HG03354 (cell line): ENCODE measurements at regions not wholly inside any gene's neighbourhood (a gene's known extent, or its start where the extent isn't known, plus 50 kb on each side); places are given as distances from the start of the nearest gene placed in this dataset.

Experiments
- ATAC-seq: cut with Tn5 transposase; IDR thresholded peaks from one replicate; pipeline ENCODE4 v1.9.1; 2021; ENCODE audit warnings: mild to moderate bottlenecking; ENCODE audit not compliant: unreplicated experiment, poor library complexity, severe bottlenecking

DNA sequence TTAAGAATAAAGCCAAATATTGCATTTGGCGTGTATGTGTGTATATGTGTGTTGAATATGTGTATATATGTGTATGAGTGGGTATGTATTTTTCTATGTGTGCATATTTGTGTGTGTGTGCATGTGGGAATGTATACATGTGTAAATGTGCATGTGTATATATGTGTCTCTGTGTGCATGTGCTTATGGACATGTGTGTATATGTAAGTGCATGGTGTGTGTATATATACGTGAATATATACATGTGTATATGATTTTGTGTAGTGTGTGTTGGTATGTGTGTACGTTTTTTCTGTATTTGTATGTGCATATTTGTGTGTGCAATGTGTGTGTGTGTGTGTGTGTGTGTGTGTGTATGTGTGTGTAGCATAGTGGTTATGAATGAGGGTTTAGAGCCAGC lies 1021.0 kb downstream of the AACS start:
- no peak for ATAC-seq

- no peak for ATAC-seq
These were observed 1022.5 kb downstream of the AACS start for GRCh38 chr12:126087692-126088091.

DNA sequence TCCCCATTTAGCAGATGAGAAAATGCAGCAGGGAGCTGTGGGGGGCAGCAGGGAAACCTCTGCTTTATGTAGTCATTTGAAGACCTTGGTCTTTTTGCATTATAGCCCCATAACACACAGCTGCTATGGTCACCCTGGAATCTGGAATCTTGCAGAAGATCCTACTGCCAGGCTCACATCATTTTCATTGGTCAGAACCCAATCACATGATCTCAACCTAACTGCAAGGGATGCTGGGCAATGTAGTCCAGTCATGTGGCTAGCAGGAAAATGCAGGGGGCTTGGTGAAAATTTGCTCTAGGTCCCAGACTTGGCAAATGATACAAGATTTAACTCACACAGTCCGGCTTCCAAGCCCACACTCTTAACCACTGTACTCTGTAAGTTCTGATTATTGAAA lies 1028.7 kb downstream of the AACS start:
- ATAC-seq, result no peak

- ATAC-seq, result no peak
These were observed 1030.7 kb downstream of the AACS start for GRCh38 chr12:126095748-126096510.

DNA sequence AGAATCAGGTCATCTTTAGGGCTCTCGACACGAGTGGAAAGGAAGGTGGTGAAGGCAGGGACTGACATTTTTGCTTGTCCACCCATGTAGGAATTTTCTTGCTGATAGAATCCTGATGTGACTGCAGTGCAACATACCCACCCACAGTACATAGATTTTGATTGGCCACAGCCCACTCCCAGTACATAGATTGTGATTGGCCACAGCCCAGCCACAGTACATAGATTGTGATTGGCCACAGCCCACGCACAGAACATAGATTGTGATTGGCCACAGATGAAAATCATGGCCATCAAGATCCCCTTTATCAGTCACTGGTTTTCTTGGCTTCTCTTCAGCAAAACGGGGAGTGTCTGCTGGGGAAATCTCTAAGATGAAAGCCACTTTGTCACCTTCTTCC lies 1041.5 kb downstream of the AACS start:
- ATAC-seq, result no peak

DNA sequence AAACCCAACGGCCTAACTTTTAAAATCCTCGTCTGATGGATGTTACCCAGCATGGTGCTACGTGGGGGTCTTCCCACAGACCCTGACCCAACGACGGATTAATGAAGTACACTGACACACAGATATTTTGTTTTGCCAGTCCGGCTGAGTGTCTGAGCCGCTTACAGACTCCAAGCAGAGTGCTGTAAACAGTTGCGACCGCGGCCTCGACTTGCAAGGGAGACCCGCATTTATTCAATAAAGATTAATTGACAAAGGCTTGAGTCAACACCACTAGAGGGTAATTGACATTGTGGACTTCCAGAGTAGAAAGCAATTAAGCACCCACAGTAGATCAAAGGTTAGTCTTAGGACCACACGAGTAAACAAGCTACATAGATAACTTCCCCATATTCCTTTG lies 1042.4 kb downstream of the AACS start:
- ATAC-seq, result no peak

GRCh38 chr12:126108247-126108646 lies 1043.0 kb downstream of the AACS start:
- no peak for ATAC-seq

GRCh38 chr12:126112141-126112540 lies 1046.9 kb downstream of the AACS start:
- no peak for ATAC-seq

DNA sequence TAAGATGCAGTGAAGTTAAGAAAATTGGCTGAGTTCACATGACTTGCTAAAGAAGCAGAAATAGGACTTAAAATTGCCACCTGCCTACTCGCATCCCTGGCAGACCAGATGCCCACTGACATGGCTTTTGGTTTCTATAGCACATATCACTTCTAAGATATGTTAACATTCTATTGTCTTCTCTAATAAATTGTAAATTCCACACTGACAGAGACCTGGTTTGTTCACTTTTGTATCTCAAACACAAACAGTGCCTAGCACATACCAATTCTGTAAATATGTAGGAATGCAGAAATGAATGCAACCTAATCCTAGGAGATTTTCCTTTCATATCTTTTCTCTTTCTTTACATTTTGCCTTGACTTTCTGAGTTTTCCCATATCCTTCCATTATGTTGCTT lies 1047.6 kb downstream of the AACS start:
- no peak for ATAC-seq

GRCh38 chr12:126114441-126114840 lies 1049.2 kb downstream of the AACS start:
- ATAC-seq, result no peak

- ATAC-seq, result no peak
These were observed 1052.3 kb downstream of the AACS start for GRCh38 chr12:126117502-126117901.

GRCh38 chr12:126139355-126139754 lies 1074.1 kb downstream of the AACS start:
- no peak for ATAC-seq

- ATAC-seq, result no peak
These were observed 1079.4 kb downstream of the AACS start for GRCh38 chr12:126144603-126145002.

GRCh38 chr12:126147321-126147720 lies 1082.1 kb downstream of the AACS start:
- ATAC-seq, result no peak

GRCh38 chr12:126156806-126157574 lies 1091.8 kb downstream of the AACS start:
- ATAC-seq, result no peak

- no peak for ATAC-seq
These were observed 1092.3 kb downstream of the AACS start for GRCh38 chr12:126157575-126157966.

DNA sequence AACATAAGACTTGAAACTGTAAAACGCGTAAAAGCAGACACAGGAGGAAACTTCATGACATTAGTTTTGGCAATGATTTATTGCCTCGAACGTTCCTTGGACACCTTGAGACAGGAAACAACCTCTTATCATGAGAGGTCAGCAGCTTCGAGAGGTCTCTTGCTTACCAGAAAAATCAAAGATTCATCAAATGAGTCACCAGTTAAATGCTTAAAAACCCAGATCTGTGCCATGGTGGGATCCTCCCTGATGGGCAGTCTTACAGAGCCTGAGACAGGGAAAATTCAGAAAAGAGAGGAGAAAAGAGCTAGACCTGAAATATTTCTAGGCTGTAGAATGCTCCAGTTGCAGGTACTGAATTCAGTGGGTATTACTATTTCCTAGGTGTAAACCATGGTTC lies 1093.9 kb downstream of the AACS start:
- no peak for ATAC-seq

- no peak for ATAC-seq
These were observed 1095.7 kb downstream of the AACS start for GRCh38 chr12:126160912-126161311.

- no peak for ATAC-seq
These were observed 1098.7 kb downstream of the AACS start for GRCh38 chr12:126163984-126164383.

DNA sequence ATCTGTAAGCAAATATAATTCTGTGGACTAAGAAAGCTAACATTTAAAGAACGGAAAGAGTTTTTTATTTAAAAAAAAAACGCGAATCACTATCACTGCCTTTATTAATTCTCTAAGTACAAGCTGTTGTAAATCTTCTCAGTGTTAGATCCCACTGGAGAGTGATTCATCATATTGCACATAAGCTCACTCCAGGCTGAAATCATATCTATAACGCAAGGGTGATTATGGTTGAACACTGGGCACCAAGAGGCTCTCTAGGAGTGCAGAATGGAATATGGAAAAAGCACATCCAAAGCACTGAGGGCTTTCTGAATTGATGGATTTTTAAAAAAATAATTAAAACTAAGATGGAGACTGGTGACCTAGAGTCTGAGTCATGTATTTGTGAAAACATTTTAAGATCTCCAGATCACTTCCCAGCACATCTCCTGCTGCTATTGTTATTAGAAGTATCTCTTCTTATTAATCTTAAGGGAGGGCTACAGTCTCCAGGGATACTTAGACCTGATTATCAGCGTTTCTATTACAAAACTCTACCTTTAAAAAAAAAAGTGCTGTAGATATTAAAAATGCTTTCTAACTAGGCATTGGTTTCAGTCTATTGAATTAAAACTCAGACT lies 1106.8 kb downstream of the AACS start:
- no peak for ATAC-seq
